ENCODE measurements at regions not wholly inside any gene's neighbourhood (a gene's known extent, or its start where the extent isn't known, plus 50 kb on each side); places are given as distances from the start of the nearest gene placed in this dataset.

- peak; percentile 45 for DNase-seq (ENCODE audit: low spot score)
- 85% methylated on average over 22 of the region's 22 CpGs for WGBS (ENCODE audit: low lambda C conversion rate, missing lambda C conversion rate)
- H3K27ac ChIP-seq: no peak overlapping the region
These were observed 251.0 kb downstream of the RHOU start for GRCh38 chr1:228986093-228986904.

GRCh38 chr1:228987286-228987685 lies 252.0 kb downstream of the RHOU start:
- Histone ChIP-seq H3K4me1 (ENCODE audit: insufficient read depth) (no peaks in the 10 kb centered on the region), H3K9me2 (replicated peaks; ENCODE audit: insufficient read depth) (no peaks in the 10 kb centered on the region), H4K20me1 (ENCODE audit: insufficient read depth, poor library complexity, severe bottlenecking) (no peaks in the 10 kb centered on the region), H3K36me3 (replicated peaks; ENCODE audit: insufficient read depth, low read depth) (no peaks in the 10 kb centered on the region), H3K27ac (no peak overlapping the region), H3K4me3 (no peak overlapping the region), H3K27me3 (no peaks in the 10 kb centered on the region), H2AFZ (no peak overlapping the region), H3K4me2 (no peak overlapping the region), H3K9me3 (ENCODE audit: low read depth) (no peaks in the 10 kb centered on the region), H3K79me2 (no peaks in the 10 kb centered on the region)
- TF ChIP-seq EZH2phosphoT487 (IDR thresholded peaks at IDR 0.05; ENCODE audit: low read depth, severe bottlenecking, unreplicated experiment) (no peak), CTCF (IDR thresholded peaks at IDR 0.05; ENCODE audit: poor library complexity) (no peak), EZH2 (IDR thresholded peaks at IDR 0.05; ENCODE audit: borderline replicate concordance) (no peak)
- no peak for DNase-seq (ENCODE audit: low spot score)
- 96% methylated on average over 7 of the region's 7 CpGs for WGBS (ENCODE audit: low lambda C conversion rate, missing lambda C conversion rate)

More at GRCh38 chr1:228986093-228986904, 251.0 kb downstream of the RHOU start:
- Histone ChIP-seq H2AFZ (no peak overlapping the region), H3K27me3 (no peaks in the 10 kb centered on the region), H3K9me2 (replicated peaks; ENCODE audit: insufficient read depth) (no peaks in the 10 kb centered on the region), H3K4me1 (ENCODE audit: insufficient read depth) (no peaks in the 10 kb centered on the region), H3K36me3 (replicated peaks; ENCODE audit: insufficient read depth, low read depth) (no peaks in the 10 kb centered on the region), H4K20me1 (ENCODE audit: insufficient read depth, poor library complexity, severe bottlenecking) (no peaks in the 10 kb centered on the region), H3K79me2 (no peaks in the 10 kb centered on the region), H3K4me3 (no peak overlapping the region), H3K4me2 (no peak overlapping the region), H3K9me3 (ENCODE audit: low read depth) (no peaks in the 10 kb centered on the region)
- TF ChIP-seq EZH2phosphoT487 (IDR thresholded peaks at IDR 0.05; ENCODE audit: low read depth, severe bottlenecking, unreplicated experiment) (no peak), EZH2 (IDR thresholded peaks at IDR 0.05; ENCODE audit: borderline replicate concordance) (no peak), CTCF (IDR thresholded peaks at IDR 0.05; ENCODE audit: poor library complexity) (no peak)

- no peaks in the 10 kb centered on the region for H3K4me1 ChIP-seq (ENCODE audit: insufficient read depth)
- WGBS (ENCODE audit: low lambda C conversion rate, missing lambda C conversion rate): 77% methylated on average over 14 of the region's 14 CpGs
- no peaks in the 10 kb centered on the region for H3K27me3 ChIP-seq
- no peak for TF ChIP-seq EZH2 (IDR thresholded peaks at IDR 0.05; ENCODE audit: borderline replicate concordance)
- TF ChIP-seq CTCF (IDR thresholded peaks at IDR 0.05; ENCODE audit: poor library complexity): no peak
- TF ChIP-seq EZH2phosphoT487 (IDR thresholded peaks at IDR 0.05; ENCODE audit: low read depth, severe bottlenecking, unreplicated experiment): no peak
- H4K20me1 ChIP-seq (ENCODE audit: insufficient read depth, poor library complexity, severe bottlenecking): no peaks in the 10 kb centered on the region
- no peak for DNase-seq (ENCODE audit: low spot score)
- no peak overlapping the region for H2AFZ ChIP-seq
- H3K79me2 ChIP-seq: no peaks in the 10 kb centered on the region
- H3K9me2 ChIP-seq (replicated peaks; ENCODE audit: insufficient read depth): no peaks in the 10 kb centered on the region
- no peaks in the 10 kb centered on the region for H3K9me3 ChIP-seq (ENCODE audit: low read depth)
- no peak overlapping the region for H3K4me2 ChIP-seq
- H3K36me3 ChIP-seq (replicated peaks; ENCODE audit: insufficient read depth, low read depth): no peaks in the 10 kb centered on the region
- H3K27ac ChIP-seq: no peak overlapping the region
- H3K4me3 ChIP-seq: no peak overlapping the region
These were observed 252.6 kb downstream of the RHOU start for GRCh38 chr1:228987736-228988506.

Measured in hepatocyte (in vitro differentiated cells).